HUDEP-2 (cell line): ENCODE measurements at regions not wholly inside any gene's neighbourhood (a gene's known extent, or its start where the extent isn't known, plus 50 kb on each side); places are given as distances from the start of the nearest gene placed in this dataset.

Experiments
- DNase-seq, 76 experiments: peaks; one replicate each; lab custom pipeline; 2025; ENCODE audit not compliant: unreplicated experiment in 76 of 76; lab: John Stamatoyannopoulos, UW

DNA sequence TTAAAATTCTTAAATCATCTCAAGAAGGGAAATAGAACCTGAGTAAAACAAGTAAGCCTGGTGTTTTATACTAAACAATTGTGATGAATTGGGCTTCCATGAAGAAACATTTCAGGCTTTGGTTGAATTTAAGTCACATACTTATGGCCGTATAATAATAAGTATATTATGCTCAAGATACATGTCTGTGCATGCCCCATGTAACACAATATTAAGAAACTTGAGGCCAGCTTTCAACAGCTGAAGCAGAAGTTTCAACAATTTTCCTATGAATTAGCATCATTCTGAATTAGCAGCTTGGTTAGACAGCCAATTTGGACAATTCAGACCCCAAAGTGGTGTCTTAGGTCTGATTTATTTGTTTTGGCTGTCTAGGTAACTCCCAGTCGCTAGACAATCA is 243.7 kb downstream of the MYLK4 start:
- DNase-seq, result no peak

DNA sequence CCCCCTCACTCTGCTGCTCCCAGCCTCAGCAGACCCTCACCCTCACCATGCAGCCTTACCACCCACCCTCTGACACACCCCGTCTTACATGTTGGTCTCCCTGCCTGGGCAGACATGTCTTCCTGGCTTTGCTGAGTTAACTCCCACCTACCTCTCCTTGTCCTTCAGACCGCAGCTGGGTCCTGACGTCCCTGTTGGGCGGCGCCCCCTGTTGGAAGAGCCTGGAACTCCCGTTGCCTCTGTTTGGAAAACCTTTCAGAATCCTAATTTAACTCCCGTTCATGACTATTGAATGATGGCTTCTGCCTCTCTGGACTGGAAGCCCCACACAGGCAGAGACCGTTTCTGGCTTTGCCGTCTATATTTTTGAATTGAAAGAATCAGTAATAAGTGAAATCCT is 245.1 kb downstream of the MYLK4 start:
- peak in 23 of 76 experiments; percentile 5 to 35 (median 15) for DNase-seq

DNA sequence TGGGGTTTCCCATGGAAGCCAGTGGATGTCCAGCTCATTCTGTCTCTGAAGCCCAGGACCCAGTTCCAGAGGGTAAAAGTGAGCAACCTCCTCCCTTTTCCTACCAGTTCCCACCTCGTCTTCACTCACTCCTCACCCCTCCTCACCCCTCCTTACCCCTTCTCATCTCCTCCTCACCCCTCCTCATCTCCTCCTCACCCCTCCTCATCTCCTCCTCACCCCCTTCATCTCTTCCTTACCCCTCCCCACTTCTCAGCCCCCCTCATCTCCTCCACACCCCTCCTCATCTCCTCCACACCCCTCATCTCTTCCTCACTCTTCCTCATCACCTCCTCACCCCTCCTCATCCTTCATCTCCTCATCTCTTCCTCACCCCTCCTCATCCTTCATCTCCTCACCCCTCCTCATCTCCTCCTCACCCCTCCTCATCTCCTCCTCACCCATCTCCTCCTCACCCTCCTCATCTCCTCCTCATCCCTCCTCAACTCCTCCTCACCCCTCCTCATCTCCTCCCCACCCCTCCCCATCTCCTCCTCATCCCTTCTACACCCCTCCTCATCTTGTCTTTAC is 246.1 kb downstream of the MYLK4 start:
- DNase-seq, result no peak

- no peak for DNase-seq
These were observed 246.8 kb downstream of the MYLK4 start for GRCh38 chr6:2503816-2504494.

DNA sequence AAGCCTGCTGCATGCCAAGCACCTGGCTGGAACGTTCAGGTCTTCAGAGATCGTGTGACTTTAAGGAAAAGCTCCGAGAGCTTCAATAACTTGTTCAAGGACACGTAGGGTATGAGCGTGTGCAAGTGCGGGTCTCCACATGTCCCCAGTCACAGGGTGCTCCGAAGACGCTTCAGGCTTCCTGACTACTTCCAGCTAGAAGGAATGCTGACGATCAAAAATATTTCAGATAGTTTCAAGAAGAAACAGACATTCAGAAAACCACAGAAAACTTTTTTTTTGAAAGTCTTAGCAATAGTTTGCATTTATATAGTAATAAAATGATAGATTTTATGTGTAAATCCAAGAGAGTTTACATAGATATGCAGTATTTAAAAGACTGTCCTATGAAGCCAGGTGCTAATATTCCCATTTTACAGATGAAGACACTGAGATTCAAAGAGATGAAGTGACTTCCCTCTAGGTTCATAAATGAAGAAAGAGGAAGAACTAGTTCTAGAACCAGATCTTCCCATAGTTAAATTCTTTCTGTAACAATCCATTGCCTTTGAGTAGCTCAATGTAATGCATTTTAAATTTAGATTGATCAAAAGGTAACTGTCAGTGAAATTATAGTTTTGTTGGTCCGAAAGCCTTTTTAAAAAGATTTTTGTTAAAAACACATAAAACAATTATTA is 247.6 kb downstream of the MYLK4 start:
- DNase-seq, result no peak

DNA sequence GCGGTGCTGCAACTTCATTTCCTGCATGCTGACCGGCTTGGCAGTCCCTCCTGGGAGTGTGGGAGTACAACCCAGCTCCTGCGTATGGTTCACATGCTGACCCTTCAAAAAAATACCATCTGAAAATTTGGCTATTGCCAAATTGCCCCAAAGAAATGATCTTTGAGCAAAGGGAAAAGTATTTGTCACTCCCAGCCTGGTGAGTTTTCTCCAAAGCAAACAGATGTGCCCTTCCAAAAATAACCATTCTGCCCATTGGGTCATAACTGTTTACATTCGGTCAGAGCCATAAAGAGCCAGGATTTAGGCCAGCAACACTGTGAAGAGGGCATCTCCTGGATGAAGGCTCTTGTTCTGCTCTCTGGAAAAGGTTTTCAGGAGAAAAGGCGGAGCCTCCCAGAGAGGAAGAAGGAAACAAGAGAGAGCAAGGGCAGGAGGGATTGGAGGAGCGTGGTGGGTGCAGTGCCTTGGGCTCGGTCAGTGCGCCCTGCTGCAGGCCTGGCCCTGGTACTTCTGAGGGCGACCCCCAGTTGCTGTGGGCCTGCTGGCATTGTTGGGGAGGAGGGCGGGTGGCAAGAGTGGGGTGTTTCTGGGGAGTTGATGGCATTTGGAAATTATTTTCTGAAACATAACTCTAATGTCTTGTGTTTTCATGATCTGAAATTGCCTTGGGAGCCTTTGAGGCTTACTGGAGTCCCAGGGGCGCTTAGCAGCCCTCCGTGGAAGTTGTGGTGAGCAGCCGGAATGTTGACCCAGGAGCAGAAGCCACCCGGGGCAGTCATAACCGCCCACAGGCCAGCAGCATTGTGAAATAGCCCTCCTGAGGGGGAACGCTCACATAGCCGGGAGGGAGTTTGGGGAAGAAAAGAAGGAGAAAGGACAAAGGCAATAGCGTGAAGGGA is 248.4 kb downstream of the MYLK4 start:
- no peak for DNase-seq

- DNase-seq, result no peak
These were observed 252.6 kb downstream of the MYLK4 start for GRCh38 chr6:2497922-2498623.

DNA sequence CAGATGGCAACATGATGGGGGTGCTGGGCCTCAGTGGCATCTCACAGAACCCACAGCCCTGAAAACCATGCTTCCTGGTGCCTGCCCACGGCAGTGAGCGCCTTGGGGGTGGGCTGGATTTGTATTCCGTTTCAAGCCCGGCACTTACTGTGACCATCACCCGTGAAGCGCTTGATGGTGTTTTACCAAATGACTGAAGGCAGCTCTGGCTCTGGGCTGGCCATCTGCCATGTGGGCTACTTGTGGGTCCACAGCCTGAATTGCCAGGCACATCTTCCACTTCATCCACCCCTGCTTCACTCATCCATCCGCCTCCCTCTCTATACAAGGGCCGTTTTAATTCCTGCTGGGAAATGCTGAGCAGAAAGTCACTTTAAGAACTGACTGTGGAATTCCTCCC is 250.9 kb upstream of the GMDS start:
- DNase-seq, result no peak

DNA sequence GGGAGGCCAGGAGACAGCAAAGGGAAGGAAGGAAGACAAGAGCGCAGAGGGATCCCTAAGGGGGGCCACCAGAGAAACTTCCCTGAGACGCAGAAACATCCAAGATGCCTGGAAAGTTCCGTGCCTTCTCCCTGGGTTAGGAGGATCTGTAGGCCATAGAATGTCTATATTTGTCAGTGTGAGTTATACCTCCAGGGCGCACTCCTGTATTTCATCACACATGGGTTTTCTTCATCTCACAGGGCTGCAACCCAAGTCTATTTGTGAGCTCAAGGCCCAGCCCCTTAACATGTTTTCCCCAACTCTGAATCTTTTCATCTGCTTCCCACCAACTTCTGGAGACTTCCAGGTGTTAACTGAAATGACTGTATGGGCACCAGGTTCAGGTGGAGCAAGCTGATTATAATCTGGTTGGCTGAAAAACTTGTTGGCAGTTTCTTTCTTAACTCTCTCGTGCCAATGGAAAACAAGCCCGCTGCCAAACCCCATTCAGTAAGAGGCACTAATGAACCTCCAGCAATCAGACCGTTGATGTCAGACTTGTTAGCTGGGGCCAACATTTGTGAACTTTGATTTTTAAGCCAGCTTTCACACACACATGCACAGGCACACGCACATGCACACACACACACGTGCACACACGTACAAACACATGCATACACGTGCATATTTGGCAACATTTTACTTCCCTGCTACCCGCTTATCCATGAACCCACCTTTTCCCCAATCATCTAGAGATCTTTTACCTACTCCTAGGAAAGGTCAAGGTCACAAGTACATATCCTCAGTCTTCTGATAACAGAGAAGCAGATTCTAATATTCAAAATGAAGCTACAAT is 247.5 kb upstream of the GMDS start:
- no peak for DNase-seq

- DNase-seq, result no peak
These were observed 245.7 kb upstream of the GMDS start for GRCh38 chr6:2491137-2491536.

GRCh38 chr6:2488578-2488977 is 243.2 kb upstream of the GMDS start:
- DNase-seq, result no peak

GRCh38 chr6:2485116-2485515 is 239.7 kb upstream of the GMDS start:
- DNase-seq, result no peak

- no peak for DNase-seq
These were observed 237.4 kb upstream of the GMDS start for GRCh38 chr6:2482773-2483172.

DNA sequence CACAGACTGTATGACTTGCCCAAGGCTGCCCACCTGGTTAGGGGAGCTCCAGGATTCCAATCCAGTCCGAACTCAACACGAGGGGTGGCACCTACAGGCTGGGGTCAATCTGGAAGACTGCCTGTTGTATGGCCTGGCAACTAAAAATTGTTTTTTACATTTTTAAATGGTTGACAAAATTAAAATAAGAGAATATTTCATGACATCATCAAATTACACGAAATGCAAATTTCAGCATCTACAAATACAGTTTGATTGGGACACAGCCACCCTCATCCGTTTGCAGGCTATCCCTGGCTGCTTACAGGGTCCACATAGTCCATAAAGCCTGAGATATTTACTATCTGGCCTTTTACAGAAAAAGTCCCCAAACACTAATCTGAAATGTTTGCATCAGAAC is 235.9 kb upstream of the GMDS start:
- DNase-seq, result no peak

DNA sequence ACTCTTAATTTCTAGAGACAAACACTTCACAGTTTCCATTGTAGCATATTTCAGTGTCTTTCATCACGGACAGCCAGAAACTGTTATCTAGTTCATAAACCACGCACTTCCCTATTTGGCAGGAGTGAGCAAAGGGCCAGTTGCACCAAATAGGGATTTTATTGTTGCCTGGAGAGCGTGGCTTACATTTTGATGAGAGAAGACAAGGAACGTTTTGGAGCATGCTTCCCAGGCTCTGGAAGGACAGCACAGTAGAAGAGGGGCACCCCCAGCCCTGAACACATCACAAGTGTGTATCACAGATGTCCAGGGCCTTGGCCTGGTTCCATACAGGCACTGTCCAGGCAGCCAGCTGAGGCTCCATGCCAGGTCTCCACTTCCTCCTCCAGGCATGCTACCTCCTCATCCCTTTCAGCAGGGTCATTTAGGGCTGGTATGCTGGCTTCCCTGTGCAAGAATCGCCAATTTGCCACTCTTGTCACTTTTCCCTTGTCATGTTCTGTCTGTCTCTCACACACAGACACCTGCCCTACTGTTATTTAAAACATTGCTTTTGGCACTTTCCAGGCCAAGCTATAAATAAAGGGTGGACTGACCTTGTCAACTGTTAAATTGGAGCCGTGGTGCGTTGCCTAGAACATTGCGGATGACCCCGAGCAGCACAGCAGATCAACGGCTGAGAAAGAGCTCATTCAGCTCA is 235.0 kb upstream of the GMDS start:
- no peak for DNase-seq

DNA sequence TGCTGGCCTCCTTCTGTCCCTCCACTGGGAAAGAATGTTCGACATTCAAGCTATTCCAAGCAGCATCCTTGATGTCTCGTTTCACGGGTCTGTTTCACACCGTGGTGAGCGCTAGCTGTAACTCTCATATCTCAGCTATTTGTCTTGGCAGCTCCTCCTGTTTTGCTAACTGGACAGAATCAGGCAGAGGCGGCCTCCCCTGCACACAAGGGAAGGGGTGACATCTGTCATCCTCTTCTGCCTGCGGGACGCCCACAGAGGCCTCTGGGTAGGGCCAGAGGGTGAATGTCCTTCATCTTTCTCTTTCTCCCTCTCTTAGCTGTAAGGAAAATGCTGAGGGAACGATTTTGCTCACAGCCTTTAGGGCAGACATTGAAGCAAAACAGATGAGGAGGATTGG is 232.8 kb upstream of the GMDS start:
- DNase-seq, result no peak

GRCh38 chr6:2477666-2478065 is 232.3 kb upstream of the GMDS start:
- no peak for DNase-seq

DNA sequence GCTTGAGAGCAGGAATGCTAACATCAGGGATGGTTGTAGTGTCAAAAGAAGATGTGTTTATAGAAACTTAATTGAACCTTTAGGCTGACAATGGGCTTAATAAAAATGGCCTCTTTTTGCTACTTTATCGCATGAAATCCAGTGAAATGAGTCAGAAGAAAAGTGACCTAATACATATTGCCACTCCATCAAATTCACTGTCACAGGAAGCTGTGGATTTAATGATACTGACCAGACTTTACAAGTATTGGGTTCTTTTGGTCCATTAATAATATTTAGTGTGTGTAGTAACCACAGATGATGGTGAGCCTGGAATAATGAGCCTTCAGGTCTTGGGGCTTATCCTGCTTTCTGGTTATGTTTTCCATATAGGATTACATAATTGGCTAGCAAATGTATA is 231.8 kb upstream of the GMDS start:
- DNase-seq, result no peak

DNA sequence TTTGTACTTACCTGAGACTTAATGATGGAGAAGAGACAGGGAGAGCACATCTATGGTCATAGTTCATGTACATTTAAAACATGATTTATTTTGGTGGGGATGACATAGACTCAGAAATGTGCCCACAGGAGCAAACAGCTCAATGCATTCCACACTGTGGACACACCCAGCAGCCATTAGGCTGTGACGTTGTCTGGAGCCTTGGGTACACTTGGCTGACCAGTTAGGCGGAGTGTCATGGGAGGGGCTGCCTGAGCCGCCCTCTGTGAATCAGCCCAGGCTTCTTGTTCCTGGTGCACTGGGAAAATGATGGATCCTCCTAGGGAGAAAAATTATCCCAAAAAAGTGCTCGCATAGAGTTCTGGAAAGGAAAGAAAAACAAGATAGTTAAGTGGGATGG is 231.0 kb upstream of the GMDS start:
- DNase-seq, result no peak
